ENCODE measurements at regions not wholly inside any gene's neighbourhood (a gene's known extent, or its start where the extent isn't known, plus 50 kb on each side); places are given as distances from the start of the nearest gene placed in this dataset.

GRCh38 chr18:65287652-65288051 is 463.2 kb upstream of the CDH7 start:
- Histone ChIP-seq H3K4me3 (ENCODE audit: low read depth in 1 of 2, low read length in 2 of 2) (no peak overlapping the region), H3K9me3 (ENCODE audit: control insufficient read depth in 1 of 2, low read length in 2 of 2) (no peaks in the 10 kb centered on the region), H3K4me1 (ENCODE audit: control insufficient read depth in 1 of 2, insufficient read depth in 2 of 2, low read length in 2 of 2) (no peaks in the 10 kb centered on the region), H3K36me3 (ENCODE audit: control insufficient read depth in 1 of 2, insufficient read depth in 2 of 2, low read length in 2 of 2) (no peaks in the 10 kb centered on the region), H3K27me3 (ENCODE audit: low read depth, low read length) (no peaks in the 10 kb centered on the region), H3K27ac (ENCODE audit: low read length) (no peak overlapping the region)

- H3K27me3 ChIP-seq (ENCODE audit: low read depth, low read length): no peaks in the 10 kb centered on the region
- no peak overlapping the region for H3K27ac ChIP-seq (ENCODE audit: low read length)
- H3K4me3 ChIP-seq (ENCODE audit: low read depth in 1 of 2, low read length in 2 of 2): no peak overlapping the region
- no peaks in the 10 kb centered on the region for H3K4me1 ChIP-seq (ENCODE audit: control insufficient read depth in 1 of 2, insufficient read depth in 2 of 2, low read length in 2 of 2)
- no peaks in the 10 kb centered on the region for H3K36me3 ChIP-seq (ENCODE audit: control insufficient read depth in 1 of 2, insufficient read depth in 2 of 2, low read length in 2 of 2)
- H3K9me3 ChIP-seq (ENCODE audit: control insufficient read depth in 1 of 2, low read length in 2 of 2): no peaks in the 10 kb centered on the region
Measured at GRCh38 chr18:65282096-65282495, 468.7 kb upstream of the CDH7 start.

- Histone ChIP-seq H3K4me3 (ENCODE audit: low read depth in 1 of 2, low read length in 2 of 2) (no peak overlapping the region), H3K27me3 (ENCODE audit: low read depth, low read length) (no peaks in the 10 kb centered on the region), H3K36me3 (ENCODE audit: control insufficient read depth in 1 of 2, insufficient read depth in 2 of 2, low read length in 2 of 2) (no peaks in the 10 kb centered on the region), H3K27ac (ENCODE audit: low read length) (no peak overlapping the region), H3K9me3 (ENCODE audit: control insufficient read depth in 1 of 2, low read length in 2 of 2) (no peaks in the 10 kb centered on the region), H3K4me1 (ENCODE audit: control insufficient read depth in 1 of 2, insufficient read depth in 2 of 2, low read length in 2 of 2) (no peaks in the 10 kb centered on the region)
Measured at GRCh38 chr18:65279668-65280305, 471.0 kb upstream of the CDH7 start.

- H3K4me3 ChIP-seq (ENCODE audit: low read depth in 1 of 2, low read length in 2 of 2): no peak overlapping the region
- no peaks in the 10 kb centered on the region for H3K9me3 ChIP-seq (ENCODE audit: control insufficient read depth in 1 of 2, low read length in 2 of 2)
- H3K4me1 ChIP-seq (ENCODE audit: control insufficient read depth in 1 of 2, insufficient read depth in 2 of 2, low read length in 2 of 2): no peaks in the 10 kb centered on the region
- H3K36me3 ChIP-seq (ENCODE audit: control insufficient read depth in 1 of 2, insufficient read depth in 2 of 2, low read length in 2 of 2): no peaks in the 10 kb centered on the region
- H3K27me3 ChIP-seq (ENCODE audit: low read depth, low read length): no peaks in the 10 kb centered on the region
- no peak overlapping the region for H3K27ac ChIP-seq (ENCODE audit: low read length)
Measured at GRCh38 chr18:65278939-65279667, 471.7 kb upstream of the CDH7 start.

- no peaks in the 10 kb centered on the region for H3K4me1 ChIP-seq (ENCODE audit: control insufficient read depth in 1 of 2, insufficient read depth in 2 of 2, low read length in 2 of 2)
- H3K4me3 ChIP-seq (ENCODE audit: low read depth in 1 of 2, low read length in 2 of 2): no peak overlapping the region
- no peaks in the 10 kb centered on the region for H3K9me3 ChIP-seq (ENCODE audit: control insufficient read depth in 1 of 2, low read length in 2 of 2)
- no peaks in the 10 kb centered on the region for H3K36me3 ChIP-seq (ENCODE audit: control insufficient read depth in 1 of 2, insufficient read depth in 2 of 2, low read length in 2 of 2)
- H3K27me3 ChIP-seq (ENCODE audit: low read depth, low read length): no peaks in the 10 kb centered on the region
- no peak overlapping the region for H3K27ac ChIP-seq (ENCODE audit: low read length)
Measured at GRCh38 chr18:65269375-65269774, 481.4 kb upstream of the CDH7 start.

GRCh38 chr18:65265761-65266160 is 485.1 kb upstream of the CDH7 start:
- H3K4me3 ChIP-seq (ENCODE audit: low read depth in 1 of 2, low read length in 2 of 2): no peak overlapping the region

GRCh38 chr18:65260030-65260429 is 490.8 kb upstream of the CDH7 start:
- Histone ChIP-seq H3K27ac (ENCODE audit: low read length) (no peak overlapping the region), H3K4me1 (ENCODE audit: control insufficient read depth in 1 of 2, insufficient read depth in 2 of 2, low read length in 2 of 2) (no peaks in the 10 kb centered on the region), H3K36me3 (ENCODE audit: control insufficient read depth in 1 of 2, insufficient read depth in 2 of 2, low read length in 2 of 2) (no peaks in the 10 kb centered on the region), H3K4me3 (ENCODE audit: low read depth in 1 of 2, low read length in 2 of 2) (no peak overlapping the region), H3K9me3 (ENCODE audit: control insufficient read depth in 1 of 2, low read length in 2 of 2) (no peaks in the 10 kb centered on the region), H3K27me3 (ENCODE audit: low read depth, low read length) (no peaks in the 10 kb centered on the region)

More at GRCh38 chr18:65265761-65266160, 485.1 kb upstream of the CDH7 start:
- no peak overlapping the region for H3K27ac ChIP-seq (ENCODE audit: low read length)
- H3K4me1 ChIP-seq (ENCODE audit: control insufficient read depth in 1 of 2, insufficient read depth in 2 of 2, low read length in 2 of 2): no peaks in the 10 kb centered on the region
- H3K27me3 ChIP-seq (ENCODE audit: low read depth, low read length): no peaks in the 10 kb centered on the region
- H3K9me3 ChIP-seq (ENCODE audit: control insufficient read depth in 1 of 2, low read length in 2 of 2): no peaks in the 10 kb centered on the region
- H3K36me3 ChIP-seq (ENCODE audit: control insufficient read depth in 1 of 2, insufficient read depth in 2 of 2, low read length in 2 of 2): no peaks in the 10 kb centered on the region

- Histone ChIP-seq H3K36me3 (ENCODE audit: control insufficient read depth in 1 of 2, insufficient read depth in 2 of 2, low read length in 2 of 2) (no peaks in the 10 kb centered on the region), H3K4me1 (ENCODE audit: control insufficient read depth in 1 of 2, insufficient read depth in 2 of 2, low read length in 2 of 2) (no peaks in the 10 kb centered on the region), H3K9me3 (ENCODE audit: control insufficient read depth in 1 of 2, low read length in 2 of 2) (no peaks in the 10 kb centered on the region), H3K27ac (ENCODE audit: low read length) (no peak overlapping the region), H3K4me3 (ENCODE audit: low read depth in 1 of 2, low read length in 2 of 2) (no peak overlapping the region), H3K27me3 (ENCODE audit: low read depth, low read length) (no peaks in the 10 kb centered on the region)
Measured at GRCh38 chr18:65259403-65259802, 491.4 kb upstream of the CDH7 start.

- no peaks in the 10 kb centered on the region for H3K9me3 ChIP-seq (ENCODE audit: control insufficient read depth in 1 of 2, low read length in 2 of 2)
- no peaks in the 10 kb centered on the region for H3K4me1 ChIP-seq (ENCODE audit: control insufficient read depth in 1 of 2, insufficient read depth in 2 of 2, low read length in 2 of 2)
- H3K27me3 ChIP-seq (ENCODE audit: low read depth, low read length): no peaks in the 10 kb centered on the region
Measured at GRCh38 chr18:65257149-65257548, 493.7 kb upstream of the CDH7 start.

GRCh38 chr18:65255417-65255816 is 495.4 kb upstream of the CDH7 start:
- Histone ChIP-seq H3K4me1 (ENCODE audit: control insufficient read depth in 1 of 2, insufficient read depth in 2 of 2, low read length in 2 of 2) (no peaks in the 10 kb centered on the region), H3K27me3 (ENCODE audit: low read depth, low read length) (no peaks in the 10 kb centered on the region), H3K4me3 (ENCODE audit: low read depth in 1 of 2, low read length in 2 of 2) (no peak overlapping the region), H3K36me3 (ENCODE audit: control insufficient read depth in 1 of 2, insufficient read depth in 2 of 2, low read length in 2 of 2) (no peaks in the 10 kb centered on the region), H3K9me3 (ENCODE audit: control insufficient read depth in 1 of 2, low read length in 2 of 2) (no peaks in the 10 kb centered on the region), H3K27ac (ENCODE audit: low read length) (no peak overlapping the region)

More at GRCh38 chr18:65257149-65257548, 493.7 kb upstream of the CDH7 start:
- Histone ChIP-seq H3K36me3 (ENCODE audit: control insufficient read depth in 1 of 2, insufficient read depth in 2 of 2, low read length in 2 of 2) (no peaks in the 10 kb centered on the region), H3K4me3 (ENCODE audit: low read depth in 1 of 2, low read length in 2 of 2) (no peak overlapping the region), H3K27ac (ENCODE audit: low read length) (no peak overlapping the region)

GRCh38 chr18:65239787-65240186 is 511.0 kb upstream of the CDH7 start:
- H3K9me3 ChIP-seq (ENCODE audit: control insufficient read depth in 1 of 2, low read length in 2 of 2): no peaks in the 10 kb centered on the region
- no peak overlapping the region for H3K27ac ChIP-seq (ENCODE audit: low read length)
- no peak overlapping the region for H3K4me3 ChIP-seq (ENCODE audit: low read depth in 1 of 2, low read length in 2 of 2)

More at GRCh38 chr18:65239787-65240186, 511.0 kb upstream of the CDH7 start:
- Histone ChIP-seq H3K27me3 (ENCODE audit: low read depth, low read length) (no peaks in the 10 kb centered on the region), H3K36me3 (ENCODE audit: control insufficient read depth in 1 of 2, insufficient read depth in 2 of 2, low read length in 2 of 2) (no peaks in the 10 kb centered on the region), H3K4me1 (ENCODE audit: control insufficient read depth in 1 of 2, insufficient read depth in 2 of 2, low read length in 2 of 2) (no peaks in the 10 kb centered on the region)

All from muscle layer of duodenum (tissue), 2 donors.